BE2C (cell line): ENCODE measurements at regions not wholly inside any gene's neighbourhood (a gene's known extent, or its start where the extent isn't known, plus 50 kb on each side); places are given as distances from the start of the nearest gene placed in this dataset.

Experiments
- DNase-seq: peaks from one replicate; pipeline ENCODE4 v3.0.0-alpha.2; 2020
- H3K27me3 ChIP-seq: fragments of 250-450 bp; sonication (Bioruptor Pico); 2 replicates; pipeline ENCODE4 v1.5.1; 2020; ENCODE audit warnings: mild to moderate bottlenecking
- H3K36me3 ChIP-seq: fragments of 250-450 bp; sonication (Bioruptor Pico); 2 replicates; pipeline ENCODE4 v1.5.1; 2020; ENCODE audit warnings: mild to moderate bottlenecking
- H3K4me1 ChIP-seq: fragments of 250-450 bp; sonication (Bioruptor Pico); 2 replicates; pipeline ENCODE4 v1.5.1; 2020
- H3K4me3 ChIP-seq: 2 replicates; pipeline ENCODE4 v1.5.1; 2011; ENCODE audit warnings: low read depth, low read length
- H3K9me3 ChIP-seq: fragments of 250-450 bp; sonication (Bioruptor Pico); 2 replicates; pipeline ENCODE4 v1.5.1; 2020
- CTCF ChIP-seq: IDR thresholded peaks from 2 replicates; pipeline ENCODE4 v1.5.1; 2012; ENCODE audit warnings: mild to moderate bottlenecking, low read depth, low read length

GRCh38 chr20:9920866-9921265 is 82.0 kb upstream of the PAK5 start:
- no peaks in the 10 kb centered on the region; the same call in none of the 2 replicates for H3K27me3 ChIP-seq
- no peaks in the 10 kb centered on the region for H3K9me3 ChIP-seq
- no peak for DNase-seq
- H3K4me1 ChIP-seq = no peaks in the 10 kb centered on the region
- H3K4me3 ChIP-seq = no peak overlapping the region
- TF ChIP-seq CTCF = no peak
- H3K36me3 ChIP-seq = no peaks in the 10 kb centered on the region

GRCh38 chr20:9919271-9920014 is 80.6 kb upstream of the PAK5 start:
- no peak for TF ChIP-seq CTCF
- Histone ChIP-seq H3K4me1 (no peaks in the 10 kb centered on the region), H3K36me3 (no peaks in the 10 kb centered on the region), H3K9me3 (no peaks in the 10 kb centered on the region), H3K4me3 (no peak overlapping the region), H3K27me3 (no peaks in the 10 kb centered on the region; the same call in 1 of the 2 replicates)
- DNase-seq = no peak

- H3K9me3 ChIP-seq = no peaks in the 10 kb centered on the region
- no peaks in the 10 kb centered on the region for H3K36me3 ChIP-seq
- peaks cover under 1% of the 10 kb centered on the region for H3K27me3 ChIP-seq
- no peak overlapping the region for H3K4me3 ChIP-seq
- no peaks in the 10 kb centered on the region for H3K4me1 ChIP-seq
- no peak for TF ChIP-seq CTCF
- no peak for DNase-seq
Observed at GRCh38 chr20:9918348-9918747, 79.5 kb upstream of the PAK5 start.

GRCh38 chr20:9916761-9917160 is 77.9 kb upstream of the PAK5 start:
- no peaks in the 10 kb centered on the region for H3K9me3 ChIP-seq
- H3K4me3 ChIP-seq = no peak overlapping the region
- H3K36me3 ChIP-seq = no peaks in the 10 kb centered on the region
- TF ChIP-seq CTCF = no peak
- no peaks in the 10 kb centered on the region for H3K4me1 ChIP-seq
- DNase-seq = no peak
- H3K27me3 ChIP-seq = peaks cover 6% of the 10 kb centered on the region

GRCh38 chr20:9912858-9913434 is 74.1 kb upstream of the PAK5 start:
- Histone ChIP-seq H3K4me1 (no peaks in the 10 kb centered on the region), H3K27me3 (peaks cover 10% of the 10 kb centered on the region), H3K36me3 (no peaks in the 10 kb centered on the region), H3K4me3 (no peak overlapping the region), H3K9me3 (no peaks in the 10 kb centered on the region)
- peak; percentile 87 for TF ChIP-seq CTCF
- peak; percentile 35 for DNase-seq

- Histone ChIP-seq H3K36me3 (no peaks in the 10 kb centered on the region), H3K4me3 (no peak overlapping the region), H3K9me3 (no peaks in the 10 kb centered on the region), H3K27me3 (peaks cover 10% of the 10 kb centered on the region), H3K4me1 (no peaks in the 10 kb centered on the region)
- DNase-seq = no peak
- TF ChIP-seq CTCF = no peak
Observed at GRCh38 chr20:9912290-9912689, 73.4 kb upstream of the PAK5 start.
